LNCaP clone FGC (cell line): ENCODE measurements at regions not wholly inside any gene's neighbourhood (a gene's known extent, or its start where the extent isn't known, plus 50 kb on each side); places are given as distances from the start of the nearest gene placed in this dataset.

Experiments used
- DNase-seq: peaks from one replicate; pipeline ENCODE4 v3.0.0-alpha.2; 2011; ENCODE audit warnings: low read depth
- H3K4me3 ChIP-seq: 2 replicates; pipeline ENCODE4 v1.5.1; 2011; ENCODE audit warnings: mild to moderate bottlenecking, low read depth, low read length, control low read depth
- TF ChIP-seq, protein P1 (sequence below): IDR thresholded peaks from 2 replicates; pipeline ENCODE4 v1.5.1; 2012; ENCODE audit warnings: mild to moderate bottlenecking; ENCODE audit not compliant: control insufficient read depth, insufficient read depth; ENCODE audit errors: extremely low read depth

- TF ChIP-seq, protein P1, sequence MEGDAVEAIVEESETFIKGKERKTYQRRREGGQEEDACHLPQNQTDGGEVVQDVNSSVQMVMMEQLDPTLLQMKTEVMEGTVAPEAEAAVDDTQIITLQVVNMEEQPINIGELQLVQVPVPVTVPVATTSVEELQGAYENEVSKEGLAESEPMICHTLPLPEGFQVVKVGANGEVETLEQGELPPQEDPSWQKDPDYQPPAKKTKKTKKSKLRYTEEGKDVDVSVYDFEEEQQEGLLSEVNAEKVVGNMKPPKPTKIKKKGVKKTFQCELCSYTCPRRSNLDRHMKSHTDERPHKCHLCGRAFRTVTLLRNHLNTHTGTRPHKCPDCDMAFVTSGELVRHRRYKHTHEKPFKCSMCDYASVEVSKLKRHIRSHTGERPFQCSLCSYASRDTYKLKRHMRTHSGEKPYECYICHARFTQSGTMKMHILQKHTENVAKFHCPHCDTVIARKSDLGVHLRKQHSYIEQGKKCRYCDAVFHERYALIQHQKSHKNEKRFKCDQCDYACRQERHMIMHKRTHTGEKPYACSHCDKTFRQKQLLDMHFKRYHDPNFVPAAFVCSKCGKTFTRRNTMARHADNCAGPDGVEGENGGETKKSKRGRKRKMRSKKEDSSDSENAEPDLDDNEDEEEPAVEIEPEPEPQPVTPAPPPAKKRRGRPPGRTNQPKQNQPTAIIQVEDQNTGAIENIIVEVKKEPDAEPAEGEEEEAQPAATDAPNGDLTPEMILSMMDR, result no peak
These were observed 130.0 kb downstream of the ENC1 start for GRCh38 chr5:74510476-74511075.

DNA sequence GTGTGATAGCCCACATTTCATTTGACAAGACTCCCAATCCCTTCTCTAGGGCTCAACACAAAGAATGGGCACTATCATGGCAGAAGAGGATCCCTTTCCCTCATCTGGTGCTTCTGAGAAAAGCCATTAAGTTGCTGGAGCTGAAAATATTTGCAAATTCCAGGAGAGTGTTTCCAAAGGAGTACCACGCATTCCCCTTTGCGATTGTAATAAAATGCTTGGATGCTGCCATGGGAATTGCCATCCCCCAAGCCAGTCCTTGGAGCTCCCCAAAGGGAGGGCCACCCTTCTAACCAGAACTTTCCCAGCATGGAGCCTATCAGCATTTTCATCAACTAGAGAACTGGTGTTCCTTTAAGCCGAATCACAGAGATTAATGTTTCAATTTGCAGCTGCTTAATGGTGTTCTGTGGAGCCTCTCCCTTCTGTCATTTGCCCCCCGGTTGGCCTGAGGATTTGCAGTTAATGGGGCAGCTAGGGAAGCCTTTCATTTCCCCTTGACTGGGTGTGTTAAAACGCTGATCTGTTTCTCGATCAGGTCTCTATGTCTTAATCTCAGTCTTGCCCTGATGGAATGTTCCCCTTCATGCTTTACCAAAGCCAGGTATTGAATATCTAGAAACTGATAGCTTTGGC, 133.0 kb downstream of the ENC1 start:
- no peak for DNase-seq
- no peak overlapping the region for H3K4me3 ChIP-seq
- TF ChIP-seq, protein P1, result no peak

More at GRCh38 chr5:74510476-74511075, 130.0 kb downstream of the ENC1 start:
- no peak overlapping the region for H3K4me3 ChIP-seq
- no peak for DNase-seq

DNA sequence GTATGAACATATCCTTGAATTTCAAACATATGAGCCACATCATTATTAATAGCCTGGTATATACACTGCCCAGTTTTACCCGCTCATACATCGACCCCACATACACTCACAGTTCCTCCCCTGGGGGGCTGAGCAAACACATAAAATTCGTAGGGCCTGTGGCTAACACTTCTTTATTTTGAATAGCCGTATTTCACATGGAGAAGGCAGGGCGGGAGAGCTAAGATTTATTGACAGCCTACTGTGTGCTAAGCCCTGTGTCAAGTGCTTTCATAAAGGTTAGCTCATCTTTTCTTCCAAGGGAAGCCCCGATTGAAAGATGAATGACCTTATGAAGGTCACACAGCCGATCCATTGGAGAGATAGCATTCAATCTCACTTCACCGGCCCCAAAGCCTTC, 134.4 kb downstream of the ENC1 start:
- H3K4me3 ChIP-seq, result no peak overlapping the region
- TF ChIP-seq, protein P1, result no peak
- DNase-seq, result no peak

- TF ChIP-seq, protein P1, result no peak
- no peak for DNase-seq
- no peak overlapping the region for H3K4me3 ChIP-seq
These were observed 136.1 kb downstream of the ENC1 start for GRCh38 chr5:74504463-74504862.

DNA sequence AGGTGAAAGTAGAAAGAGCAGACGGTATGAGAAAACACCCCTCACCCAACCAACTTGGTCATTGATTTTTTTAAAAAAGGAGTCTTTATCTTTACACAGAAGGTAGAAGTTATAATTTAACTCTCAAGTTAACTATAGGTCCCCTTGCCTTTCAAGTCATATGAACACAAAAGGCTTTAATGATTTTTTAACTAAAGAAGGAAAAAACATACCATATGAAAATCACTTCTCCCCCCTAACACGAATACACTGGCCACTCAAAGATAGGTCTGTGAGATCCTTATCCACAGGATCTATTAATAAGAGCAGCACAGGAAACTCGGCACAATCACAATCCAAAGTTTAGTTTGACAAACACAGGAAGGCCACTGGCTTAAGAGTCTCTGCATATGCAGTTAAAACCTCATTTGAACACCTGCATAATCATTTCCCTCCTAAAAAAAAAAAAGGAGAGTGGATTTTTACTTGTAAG, 138.0 kb downstream of the ENC1 start:
- H3K4me3 ChIP-seq, result no peak overlapping the region
- DNase-seq, result no peak
- TF ChIP-seq, protein P1, result no peak

DNA sequence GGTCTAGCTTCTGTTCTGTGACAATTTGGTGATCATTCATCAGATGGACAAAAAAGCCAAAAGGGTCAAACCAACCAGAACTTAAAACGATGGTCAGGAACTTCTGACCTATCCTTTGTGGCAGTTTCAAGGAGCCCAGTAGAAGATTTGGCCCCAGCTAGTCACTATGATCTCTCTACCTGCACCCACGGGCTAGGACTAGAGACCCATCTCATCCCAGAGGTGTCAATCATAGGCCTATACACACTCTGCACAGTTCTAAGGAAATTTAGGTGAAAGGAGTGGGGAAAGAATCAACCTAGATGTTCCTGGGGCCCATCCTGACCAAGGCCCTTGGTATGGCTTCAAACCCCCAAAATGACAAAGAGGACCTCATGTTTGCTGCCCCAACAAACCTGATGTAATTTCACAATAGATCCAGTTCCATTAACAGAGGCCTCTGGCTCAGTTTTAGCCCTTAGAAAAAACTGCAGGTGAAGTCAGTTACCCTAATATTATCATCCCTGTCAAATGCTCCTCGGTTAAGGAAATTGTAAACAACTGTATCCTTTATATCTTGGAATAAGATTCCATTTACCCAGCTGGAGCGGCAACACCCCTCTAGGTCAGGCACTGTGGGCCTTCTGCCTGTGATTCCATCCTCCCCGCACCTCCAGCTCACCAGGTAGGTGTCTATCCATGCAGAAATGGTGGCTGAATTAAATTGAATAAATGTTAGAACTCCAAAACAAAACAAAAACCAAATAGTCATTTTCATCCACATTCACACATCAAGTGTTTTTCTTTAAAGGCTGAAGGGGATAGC, 138.7 kb downstream of the ENC1 start:
- no peak for DNase-seq
- H3K4me3 ChIP-seq, result no peak overlapping the region
- TF ChIP-seq, protein P1, result no peak
